Right hindlimb (tissue), 1 donor: ENCODE measurements at regions not wholly inside any gene's neighbourhood (a gene's known extent, or its start where the extent isn't known, plus 50 kb on each side); places are given as distances from the start of the nearest gene placed in this dataset.
A peak's percentile ranks its signal among the peaks of the same experiment; 100 is the strongest.

Source experiments
- DNase-seq: peaks from one replicate; pipeline ENCODE4 v3.0.0-alpha.2; 2018

DNA sequence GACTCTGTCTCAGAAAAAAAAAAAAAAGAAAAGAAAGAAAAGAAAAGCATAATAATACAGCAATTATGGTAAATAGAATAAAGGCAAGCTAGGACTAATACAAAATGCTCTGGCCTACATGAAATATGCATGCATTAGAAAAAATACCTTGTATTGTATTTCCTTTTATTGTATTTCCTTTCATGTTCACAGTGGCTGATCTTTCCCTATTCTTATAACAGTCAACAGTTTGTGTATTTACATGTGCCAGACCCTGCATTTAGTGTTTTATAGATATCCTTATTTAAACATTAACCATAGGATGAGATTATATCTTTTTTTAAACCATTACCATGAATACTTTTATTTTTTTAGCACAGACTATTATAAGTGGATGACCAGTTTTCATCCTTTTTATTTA is 56.3 kb upstream of the ARL15 start:
- no peak for DNase-seq

DNA sequence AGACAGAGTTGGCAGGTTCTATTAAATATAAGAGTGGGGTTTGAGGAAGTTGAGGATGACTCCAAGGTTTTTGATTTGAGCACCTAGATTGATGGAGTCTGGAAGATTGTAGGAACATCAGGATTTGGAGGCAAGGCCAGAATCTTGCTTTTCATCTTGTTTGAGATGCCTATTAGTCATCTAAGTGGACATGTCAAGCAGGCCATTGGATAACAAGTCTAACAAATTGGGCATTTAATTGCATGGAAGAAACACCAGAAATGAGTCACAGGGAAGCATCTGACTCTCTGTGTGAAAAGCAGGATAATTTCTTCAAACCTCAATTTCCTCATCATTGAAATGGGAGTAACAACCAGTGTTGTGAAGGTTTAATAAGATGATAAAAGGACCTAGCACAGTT is 53.3 kb upstream of the ARL15 start:
- DNase-seq, result no peak

DNA sequence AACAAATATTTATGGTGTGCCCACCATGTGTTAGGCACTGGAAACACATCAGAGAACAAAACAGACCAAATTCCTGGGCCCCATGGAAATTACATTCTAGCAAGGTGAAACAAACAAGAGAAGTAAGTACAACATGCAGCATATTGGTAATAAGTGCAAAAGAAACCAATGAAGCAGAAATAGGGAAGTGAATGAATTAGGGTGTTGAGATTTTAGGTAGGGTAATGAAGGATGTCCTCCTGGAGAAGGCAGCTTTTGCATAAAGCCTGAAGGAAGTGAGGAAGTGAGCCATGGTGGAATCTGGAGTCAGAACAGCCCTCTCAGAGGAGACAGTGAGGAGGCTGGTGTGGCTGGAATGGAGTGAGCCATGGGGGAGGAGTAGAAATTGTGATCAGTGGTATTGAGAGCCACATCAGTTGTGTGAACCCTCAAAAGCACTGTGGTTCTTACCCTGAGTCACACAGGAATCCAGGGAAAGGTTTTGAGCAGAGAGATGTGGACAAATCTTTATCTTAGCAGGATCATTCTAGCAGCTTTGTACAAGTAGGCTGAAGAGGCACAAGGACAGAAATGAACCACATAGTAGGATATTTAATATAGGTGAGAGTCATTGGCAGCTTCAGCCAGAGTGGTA is 52.7 kb upstream of the ARL15 start:
- no peak for DNase-seq

DNA sequence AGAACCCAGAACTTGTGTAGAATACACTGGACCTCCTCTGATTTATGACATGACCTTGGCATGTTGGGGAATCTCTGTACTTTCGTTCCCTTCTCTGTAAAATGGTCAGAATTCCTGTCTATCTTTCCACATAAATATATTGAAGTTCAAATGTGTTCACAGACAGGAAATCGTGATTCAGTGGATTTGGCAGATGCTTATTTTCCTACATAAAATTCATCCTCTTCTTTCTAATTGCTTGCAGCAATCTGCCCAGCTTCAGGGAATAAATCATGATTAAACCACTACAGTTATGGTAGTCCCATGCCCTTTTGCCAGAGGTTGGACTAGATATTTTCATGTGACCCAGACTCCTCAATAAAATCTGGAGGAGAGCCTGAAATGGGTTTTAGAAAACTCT is 52.1 kb upstream of the ARL15 start:
- no peak for DNase-seq

DNA sequence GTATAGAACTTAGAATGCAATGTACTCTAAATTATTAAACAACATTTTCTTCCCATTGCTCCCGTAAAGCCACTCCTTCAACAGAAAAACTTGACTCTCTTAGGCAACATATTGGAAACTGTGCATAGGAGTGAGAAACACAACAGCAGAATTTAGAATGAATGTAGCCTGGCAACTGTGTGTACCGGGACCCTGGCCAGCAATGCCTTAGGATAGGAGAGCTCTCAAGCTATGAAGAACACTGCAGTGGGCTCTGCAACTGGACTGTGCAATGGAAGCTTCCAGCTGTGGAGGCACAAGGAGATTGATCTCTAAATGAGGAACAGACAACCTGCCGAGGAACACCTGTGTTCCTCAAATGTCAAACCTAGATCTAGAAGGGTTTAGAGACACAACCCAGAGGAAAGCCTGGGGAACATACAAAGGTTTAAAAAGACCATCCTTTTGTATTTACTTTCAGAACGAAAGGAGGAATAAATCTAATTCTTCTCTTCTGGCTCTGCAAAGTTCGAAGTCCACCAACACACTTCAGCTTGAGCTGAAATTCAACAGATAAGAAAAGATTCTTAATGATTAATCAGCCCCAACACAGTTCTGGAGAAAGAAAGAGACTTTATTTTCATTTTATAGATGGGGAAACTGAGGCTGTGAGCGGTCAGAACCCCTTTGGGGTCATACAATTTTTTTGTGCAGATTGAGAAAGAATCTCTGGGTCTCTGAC is 51.5 kb upstream of the ARL15 start:
- DNase-seq, result peak; percentile 58

DNA sequence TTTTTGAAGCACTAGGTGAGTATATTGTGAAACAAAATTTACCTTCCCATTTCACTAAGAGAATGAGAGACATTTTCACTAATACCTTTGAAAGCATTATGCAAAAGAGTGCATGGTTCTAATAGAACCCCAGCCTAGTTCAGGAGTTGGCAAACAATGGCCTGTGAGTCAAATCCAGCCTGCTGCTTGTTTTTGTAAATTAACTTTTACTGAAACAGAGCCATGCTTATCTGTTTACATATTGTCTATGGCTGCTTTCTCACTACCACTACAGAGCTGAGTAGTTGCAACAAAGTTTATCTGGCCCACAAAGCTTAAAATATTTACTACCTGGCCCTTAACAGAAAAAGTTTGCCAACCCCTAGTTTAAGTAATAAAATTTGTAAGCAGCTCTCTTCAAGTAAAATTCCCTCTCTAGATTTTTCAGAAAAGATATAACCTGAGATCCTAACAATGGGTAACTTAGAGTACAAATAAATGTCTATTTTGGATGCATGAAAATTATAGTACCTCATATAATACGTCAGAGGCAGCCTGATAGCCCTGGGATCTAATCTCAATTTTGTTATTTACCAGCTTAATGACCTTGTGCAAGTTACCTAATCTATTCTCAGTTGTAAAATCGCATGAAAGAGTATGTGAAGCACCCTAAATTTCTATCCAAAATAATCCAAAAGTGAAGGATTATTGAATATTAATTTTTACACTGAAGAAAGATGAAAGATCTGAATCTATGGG is 50.7 kb upstream of the ARL15 start:
- DNase-seq, result no peak
